Pons (tissue), 1 donor: ENCODE measurements at regions not wholly inside any gene's neighbourhood (a gene's known extent, or its start where the extent isn't known, plus 50 kb on each side); places are given as distances from the start of the nearest gene placed in this dataset.

Experiments used
- DNase-seq: peaks from one replicate; pipeline ENCODE4 v3.0.0-alpha.2; 2016; ENCODE audit warnings: low spot score

DNA sequence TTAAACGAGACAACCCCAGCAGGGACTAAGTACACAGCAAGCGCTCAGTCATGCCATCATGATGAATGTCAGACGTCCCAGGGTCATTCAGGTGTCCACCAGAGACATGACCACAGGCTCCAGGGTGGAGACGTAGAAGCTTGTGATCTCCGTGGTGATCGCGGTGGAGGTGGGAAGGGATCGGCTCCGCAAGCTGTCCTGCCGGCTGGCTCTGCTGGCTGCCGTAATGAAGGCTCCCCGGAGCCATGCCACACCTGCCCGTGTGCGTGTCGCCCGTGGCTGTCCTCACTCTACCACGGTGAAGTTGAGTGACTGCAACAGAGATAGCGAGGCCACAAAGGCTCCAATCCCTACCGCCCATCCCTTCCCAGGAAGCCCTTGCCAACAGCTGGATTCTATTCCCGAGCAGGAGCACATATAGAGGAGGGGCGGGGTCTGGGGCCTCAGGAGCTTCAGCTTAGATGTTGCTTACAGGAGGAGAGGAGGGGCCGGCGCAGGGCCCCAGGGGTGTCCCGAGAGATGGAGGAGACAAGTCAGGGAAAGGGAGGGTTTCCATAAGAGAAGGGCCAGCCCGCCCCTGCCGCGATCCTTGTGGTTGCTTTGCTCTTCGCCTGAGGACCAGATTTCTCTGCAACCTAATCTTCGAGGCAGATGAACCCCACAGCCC is 332.6 kb upstream of the SFSWAP start:
- DNase-seq = no peak

DNA sequence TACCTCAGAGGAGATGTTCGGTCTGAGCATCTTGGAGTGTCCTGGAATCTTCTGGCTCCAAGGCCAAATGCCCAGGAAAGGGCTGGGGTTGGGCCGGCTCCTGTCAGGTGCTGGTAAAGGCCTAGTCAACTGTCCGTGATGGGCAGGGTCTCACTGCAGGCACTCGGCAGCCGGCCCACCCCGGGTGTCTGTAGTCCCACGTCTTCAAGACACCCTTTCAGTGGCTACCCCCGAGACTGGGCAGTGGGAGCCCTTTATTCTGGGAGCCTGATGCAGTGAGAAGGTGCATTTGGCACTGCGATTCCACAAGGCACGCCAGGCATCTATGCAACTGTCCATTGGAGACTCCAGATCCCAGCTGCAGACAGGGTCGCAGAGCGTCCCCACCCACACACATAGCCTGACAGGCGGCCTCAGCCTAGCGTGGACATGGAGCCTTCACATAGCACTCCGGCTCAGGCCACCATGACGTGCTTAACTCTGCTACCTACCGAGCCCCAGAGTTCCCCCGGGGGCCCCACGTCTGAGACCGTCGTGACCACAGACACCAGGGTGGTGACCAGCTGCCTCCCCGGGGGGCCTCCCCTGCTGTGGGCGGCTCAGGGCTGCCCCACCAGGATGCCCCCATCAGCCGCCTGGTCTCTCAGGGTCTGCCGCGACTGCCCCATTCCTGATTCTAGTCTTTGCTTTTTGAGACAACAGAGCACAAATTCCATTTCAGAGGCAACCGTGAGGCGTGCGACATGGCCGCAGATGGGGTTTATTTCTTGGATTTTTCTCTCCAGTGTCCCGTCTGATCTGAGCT is 331.8 kb upstream of the SFSWAP start:
- DNase-seq = no peak

DNA sequence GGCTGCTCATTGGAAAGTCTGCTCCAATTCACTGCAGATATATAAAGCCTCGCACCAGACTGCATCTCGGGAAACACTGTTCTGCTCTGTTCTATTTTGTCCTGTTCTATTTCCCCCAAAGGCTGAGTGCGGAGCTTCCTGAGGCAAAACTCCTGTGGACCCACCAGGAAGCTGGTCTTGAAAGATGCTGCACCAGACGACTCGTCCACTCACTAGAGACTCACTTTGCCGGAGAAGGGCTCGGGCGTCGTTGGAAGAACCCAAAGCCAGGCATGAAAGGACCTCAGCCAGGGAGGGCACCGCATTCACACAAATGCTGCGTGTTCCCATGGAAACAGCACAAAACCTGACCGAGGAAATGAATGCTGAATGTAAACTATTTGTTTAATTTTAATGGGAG is 331.2 kb upstream of the SFSWAP start:
- DNase-seq = no peak

DNA sequence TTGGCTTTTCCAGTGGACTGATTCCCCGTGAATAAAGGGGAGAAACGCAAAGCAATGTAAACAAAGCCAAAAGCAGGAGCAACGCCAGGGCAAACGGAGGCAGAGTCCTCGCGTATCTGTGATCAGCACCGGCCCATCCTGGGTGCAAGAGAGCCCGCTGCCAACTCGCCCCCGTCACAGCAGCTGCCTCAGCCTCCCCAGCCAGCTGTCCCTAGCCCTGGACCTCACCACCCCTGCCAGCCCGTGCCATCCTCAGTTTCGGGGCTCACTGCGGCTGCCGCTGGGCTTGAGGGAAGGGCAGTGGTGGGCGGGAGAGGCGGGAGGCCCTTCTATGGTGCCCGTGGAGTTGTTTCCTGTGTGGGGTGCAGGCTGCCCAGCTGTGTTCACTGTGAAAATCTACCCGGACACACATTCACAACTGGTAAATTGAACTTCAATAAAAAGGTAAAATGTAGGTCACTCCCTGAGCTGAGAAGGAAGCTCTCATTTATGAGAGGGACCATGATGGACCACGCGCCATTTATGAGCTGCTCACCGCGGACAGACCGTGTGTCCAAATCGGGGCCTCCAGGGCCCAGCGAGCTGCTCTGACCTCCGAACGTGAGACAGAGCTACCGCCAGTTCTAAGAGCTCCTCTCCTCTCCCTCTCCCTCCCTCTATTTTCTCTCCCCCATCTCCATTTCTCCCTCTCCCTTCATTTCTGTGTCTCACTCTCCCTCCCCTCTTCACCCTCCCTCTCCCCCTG is 330.5 kb upstream of the SFSWAP start:
- DNase-seq = no peak

DNA sequence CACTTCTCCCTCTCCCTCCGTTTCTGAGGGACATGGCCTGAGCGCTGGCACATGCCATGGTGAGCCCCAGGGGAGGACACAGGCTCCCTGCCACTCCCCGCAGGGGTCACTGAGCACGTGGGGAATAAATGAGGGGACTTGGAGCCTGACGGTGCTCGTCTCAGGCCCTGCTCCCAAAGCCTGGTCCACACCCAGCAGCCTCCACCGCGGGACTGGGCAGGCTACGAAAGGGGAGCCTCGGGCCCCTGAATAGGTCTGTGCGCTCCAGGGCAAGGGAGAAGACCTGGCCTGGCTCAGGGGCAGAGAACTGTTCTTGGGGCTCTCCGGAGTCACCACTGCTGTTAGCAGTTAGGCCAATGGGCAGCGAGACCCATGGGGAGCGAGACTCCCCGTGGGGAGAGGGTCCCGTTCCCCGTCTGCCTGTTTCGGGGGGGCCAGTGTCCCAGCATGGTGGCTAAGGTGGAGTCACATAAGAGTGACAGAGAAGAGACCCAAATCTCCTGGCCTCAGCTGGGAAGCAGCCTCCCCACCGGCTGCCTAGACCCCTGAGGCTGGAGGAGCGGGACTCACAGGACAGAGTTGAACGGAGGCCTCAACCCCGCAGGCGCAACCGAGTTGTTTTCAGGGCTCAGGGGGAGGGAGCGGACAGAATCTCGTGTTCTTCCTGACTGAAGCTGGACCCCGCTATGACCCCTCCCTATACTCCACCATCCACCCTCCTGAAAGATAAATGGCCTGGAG is 329.8 kb upstream of the SFSWAP start:
- DNase-seq = no peak

DNA sequence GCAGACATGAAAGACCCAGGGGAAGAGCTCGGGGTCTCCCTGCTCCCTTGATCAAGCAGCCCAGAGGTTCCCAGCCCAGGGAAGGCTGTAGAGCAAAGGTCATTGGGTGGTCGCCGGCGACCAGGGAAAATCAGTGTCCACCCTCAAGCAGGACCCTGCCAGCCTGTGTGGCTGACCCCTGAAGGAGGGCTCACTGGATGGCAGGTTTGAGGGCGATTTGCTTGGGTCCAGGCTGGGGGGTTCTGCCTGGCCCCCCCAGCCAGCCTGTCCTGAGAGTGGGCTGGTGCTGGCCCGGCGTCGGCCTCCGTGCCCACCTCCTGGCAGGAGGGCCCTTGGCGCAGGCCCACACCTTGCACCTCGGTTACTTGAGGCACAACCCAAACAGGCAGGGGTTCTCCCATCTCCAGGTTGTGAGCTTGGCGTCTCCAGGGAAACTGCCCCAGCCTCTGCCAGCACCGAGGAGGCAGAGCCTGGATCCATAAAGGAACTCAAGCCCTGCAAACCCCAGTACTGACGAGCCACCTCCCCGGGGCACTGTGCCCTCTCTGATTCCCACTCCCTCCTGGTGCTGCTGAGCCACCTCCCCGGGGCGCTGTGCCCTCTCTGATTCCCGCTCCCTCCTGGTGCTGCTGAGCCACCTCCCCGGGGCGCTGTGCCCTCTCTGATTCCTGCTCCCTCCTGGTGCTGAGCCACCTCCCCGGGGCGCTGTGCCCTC is 329.0 kb upstream of the SFSWAP start:
- no peak for DNase-seq

DNA sequence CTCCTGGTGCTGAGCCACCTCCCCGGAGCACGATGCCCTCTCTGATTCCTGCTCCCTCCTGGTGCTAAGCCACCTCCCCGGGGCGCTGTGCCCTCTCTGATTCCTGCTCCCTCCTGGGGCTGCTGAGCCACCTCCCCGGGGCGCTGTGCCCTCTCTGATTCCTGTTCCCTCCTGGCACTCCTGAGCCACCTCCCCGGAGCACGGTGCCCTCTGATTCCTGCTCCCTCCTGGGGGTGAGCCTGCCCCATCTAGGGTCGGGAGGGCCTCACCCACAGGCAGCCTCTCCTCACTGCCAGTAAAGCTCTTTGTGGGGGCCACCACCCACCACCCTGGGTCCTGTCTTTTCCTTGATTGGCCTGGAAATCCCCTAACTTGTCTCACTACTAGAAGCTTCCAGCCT is 327.6 kb upstream of the SFSWAP start:
- no peak for DNase-seq

DNA sequence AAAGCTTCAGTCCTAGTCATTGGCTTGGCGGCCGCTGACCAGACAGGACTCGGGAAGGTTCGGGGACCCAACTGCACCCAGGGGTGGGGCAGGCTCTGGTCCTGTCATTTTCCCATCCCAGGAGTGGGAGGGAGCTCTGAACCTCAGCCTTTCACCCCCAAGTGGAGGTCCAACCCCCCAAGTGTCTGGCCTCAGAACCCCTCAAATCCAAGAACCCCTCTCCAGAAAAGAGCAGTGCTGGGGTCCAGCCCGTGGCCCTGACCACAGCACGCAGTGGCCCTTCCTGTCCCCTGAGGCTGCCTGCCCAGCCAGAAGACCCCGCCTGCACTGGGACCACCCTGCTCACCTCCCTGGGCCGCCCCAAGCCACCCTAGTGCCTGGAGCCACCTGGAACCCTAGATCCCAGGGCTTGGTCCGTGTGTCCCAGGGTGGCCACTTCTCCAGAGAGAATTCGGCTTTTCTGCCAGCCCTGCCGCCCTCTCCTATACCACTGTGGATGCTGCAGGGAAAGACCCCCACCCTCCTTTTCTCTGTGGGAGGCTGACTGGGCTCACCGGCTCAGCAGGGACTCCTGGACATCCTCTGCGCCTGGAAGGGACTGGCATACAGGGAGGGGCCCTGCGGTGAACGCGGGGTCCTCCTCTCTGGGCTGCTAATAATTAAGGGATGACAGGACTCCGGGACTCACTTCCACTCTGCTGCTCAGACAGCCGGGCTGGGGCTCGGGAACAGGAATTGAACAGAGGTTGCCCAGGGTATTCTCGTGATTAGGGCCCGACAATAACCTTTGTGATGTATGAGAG is 326.9 kb upstream of the SFSWAP start:
- no peak for DNase-seq

DNA sequence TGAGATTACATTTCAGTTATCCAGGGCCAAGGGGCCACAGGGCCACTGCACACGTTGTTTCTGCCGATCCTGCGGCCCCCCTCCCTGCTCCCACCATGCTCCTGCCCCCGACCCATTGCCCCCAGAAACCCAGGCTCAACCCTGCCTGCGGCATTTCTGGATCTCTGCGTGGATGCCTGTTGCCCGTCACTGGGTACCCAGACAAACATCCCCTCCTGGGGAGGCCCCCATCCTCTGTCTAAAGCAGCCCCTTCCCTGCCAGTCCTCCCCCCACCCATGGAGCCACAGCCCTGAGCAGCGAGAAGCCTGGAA is 326.4 kb upstream of the SFSWAP start:
- DNase-seq = no peak

DNA sequence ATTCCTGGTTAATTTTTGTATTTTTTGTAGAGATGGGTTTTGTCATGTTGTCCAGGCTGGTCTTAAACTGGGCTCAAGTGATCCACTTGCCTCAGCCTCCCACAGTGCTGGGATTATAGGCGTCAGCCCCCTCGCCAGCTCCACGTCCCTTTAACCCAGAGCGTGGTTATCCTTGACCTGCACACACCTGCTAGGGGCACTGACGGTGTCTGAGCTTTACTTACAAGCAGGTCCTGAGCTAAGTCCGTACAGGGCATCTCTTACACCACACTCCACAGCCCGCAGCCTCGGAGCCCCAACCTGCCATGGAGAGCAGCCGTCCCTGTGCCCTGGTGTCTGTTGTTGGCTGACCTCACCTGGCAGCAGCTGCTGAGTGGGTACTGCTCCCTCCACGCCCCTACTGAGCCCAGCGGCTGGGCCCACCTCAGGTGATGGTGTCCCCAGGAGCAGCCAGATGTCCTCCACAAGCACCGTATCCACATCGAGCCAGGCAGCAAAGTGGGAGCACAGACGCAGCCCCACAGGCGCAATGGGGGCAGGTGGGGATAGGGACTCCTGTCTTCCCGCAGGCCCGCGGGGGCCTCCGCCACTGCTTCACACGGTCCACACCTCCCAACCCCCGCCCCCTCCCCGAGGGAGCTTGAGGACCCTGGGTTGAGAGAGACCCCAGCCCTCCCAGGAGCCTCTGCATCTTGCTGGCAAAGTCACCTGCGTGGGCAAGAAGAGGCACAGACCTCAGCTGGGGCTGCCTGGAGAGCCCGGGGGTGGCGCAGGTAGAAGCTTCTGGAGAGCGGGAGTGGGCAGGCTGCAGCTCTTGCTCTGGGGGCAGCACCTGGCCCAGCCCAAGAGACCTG is 325.4 kb upstream of the SFSWAP start:
- no peak for DNase-seq

DNA sequence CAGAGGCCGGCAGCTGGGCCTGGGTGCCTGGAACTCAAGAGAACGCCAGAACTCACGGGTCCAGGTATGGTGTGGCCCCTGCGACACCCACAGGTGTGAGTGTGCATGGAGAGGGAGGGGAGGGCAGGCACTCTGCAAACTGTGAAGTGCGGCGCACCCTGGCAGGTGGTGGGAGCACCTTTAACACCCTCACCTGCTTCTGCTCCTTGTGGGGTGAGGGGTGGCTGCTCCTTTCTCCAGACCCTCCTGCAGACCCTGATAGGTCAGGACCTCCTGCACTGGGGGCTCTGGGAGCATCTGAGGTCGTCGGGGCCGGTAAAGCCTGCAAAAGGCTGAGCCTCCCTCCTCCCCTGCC is 324.7 kb upstream of the SFSWAP start:
- no peak for DNase-seq

DNA sequence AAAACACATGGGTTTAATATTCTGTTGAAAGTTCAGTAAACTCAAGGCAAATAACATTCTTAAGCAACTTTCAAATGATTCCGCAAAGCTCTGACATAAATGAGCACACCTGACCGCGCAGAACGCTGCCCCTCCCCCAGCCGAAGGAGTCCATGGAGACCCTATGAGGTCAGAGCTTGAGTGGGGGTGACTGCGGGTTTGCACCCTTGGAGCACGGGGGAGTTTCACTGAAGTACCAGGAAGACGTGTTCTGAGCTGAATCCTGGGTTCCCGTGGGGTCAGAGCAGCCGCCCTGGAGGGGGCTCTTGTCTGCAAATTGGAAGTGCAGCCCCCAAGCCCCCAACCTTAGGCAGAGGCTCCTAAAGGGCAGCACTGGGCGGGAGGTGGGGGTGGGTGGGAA is 324.1 kb upstream of the SFSWAP start:
- no peak for DNase-seq

DNA sequence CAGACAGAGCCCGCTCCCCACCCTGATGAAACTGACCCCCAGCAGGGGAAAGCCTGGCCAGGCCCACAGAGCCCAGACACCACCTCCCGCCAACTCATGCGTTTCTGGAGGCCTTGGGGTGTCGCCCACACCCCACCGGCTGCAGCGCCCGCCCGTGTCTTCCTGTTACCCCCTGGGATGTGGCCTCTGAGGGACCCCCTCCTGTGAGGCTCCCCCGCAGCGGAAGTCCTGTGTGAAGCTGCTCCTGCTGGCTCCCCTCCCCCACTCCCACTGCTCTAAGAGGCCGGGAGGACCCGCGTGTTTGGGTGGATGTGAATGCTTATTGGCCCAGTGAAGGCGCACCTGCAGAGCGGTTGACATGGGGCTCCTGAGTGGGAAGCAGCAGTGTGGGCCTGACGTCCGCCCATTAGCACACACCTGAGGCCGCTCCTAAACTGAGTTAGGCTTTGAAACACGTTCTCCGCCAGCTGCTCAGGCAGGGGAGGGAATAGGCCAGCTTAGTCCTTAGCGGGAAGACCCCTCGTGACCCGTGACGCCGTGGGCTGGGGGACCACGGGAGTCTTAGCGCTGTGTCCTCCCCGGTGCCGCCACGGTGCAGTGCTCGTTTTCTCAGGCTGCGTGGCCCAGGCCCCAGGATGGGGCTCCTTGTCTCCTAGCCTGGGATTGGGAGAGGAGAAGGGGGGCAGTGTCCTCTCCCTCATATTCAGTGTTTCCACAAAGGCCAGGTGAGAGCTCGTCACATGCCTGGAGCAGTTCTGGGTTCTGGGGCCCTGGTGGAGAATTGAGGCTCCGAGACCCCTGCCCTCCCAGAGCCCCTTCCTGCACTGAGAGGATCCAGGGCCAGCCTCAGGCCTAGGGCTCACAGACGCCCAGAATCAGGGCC is 323.4 kb upstream of the SFSWAP start:
- no peak for DNase-seq

DNA sequence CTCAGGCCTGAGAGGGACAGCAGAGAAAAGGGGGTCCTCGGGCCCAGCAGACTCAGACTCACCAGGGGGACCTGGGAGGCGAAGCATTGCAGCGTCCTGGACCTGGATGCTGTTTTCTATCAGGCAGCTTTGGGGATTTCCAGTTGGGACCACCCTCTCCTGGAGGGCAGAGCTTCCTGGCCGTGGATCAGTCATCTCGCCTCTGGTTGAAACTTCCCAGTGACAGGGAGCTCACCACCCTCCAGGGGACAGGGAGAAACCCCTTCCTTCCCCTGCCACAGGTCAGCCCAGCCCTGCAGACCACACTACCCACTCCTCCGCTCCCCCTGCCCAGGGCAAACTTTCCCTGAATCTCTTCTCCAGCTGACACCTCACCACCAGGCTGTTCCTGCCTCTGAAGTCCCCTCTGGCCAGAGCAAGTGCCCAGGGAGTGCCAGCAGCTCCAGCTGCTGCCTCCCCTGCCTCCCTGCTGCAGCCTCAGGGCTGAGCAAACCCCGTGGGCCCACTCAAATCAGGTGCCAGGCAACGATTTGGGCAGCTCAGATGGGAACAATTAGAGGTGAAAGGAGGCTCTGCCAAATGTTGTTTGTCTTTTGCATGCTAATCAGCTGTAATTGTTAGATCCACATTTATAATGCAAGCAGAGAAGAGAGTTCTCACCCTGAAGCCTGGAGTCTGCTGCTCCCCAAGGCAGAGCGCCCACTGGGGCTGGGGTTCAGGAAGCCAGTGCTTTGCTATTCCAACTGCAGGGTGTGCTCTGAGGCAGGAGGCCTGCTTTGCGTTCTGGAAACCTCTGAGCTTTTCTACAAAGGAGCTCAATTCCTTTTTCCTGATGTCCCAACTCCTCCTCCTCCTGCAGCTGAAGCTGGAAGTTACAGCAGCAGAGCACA is 322.5 kb upstream of the SFSWAP start:
- peak; percentile 37 for DNase-seq

DNA sequence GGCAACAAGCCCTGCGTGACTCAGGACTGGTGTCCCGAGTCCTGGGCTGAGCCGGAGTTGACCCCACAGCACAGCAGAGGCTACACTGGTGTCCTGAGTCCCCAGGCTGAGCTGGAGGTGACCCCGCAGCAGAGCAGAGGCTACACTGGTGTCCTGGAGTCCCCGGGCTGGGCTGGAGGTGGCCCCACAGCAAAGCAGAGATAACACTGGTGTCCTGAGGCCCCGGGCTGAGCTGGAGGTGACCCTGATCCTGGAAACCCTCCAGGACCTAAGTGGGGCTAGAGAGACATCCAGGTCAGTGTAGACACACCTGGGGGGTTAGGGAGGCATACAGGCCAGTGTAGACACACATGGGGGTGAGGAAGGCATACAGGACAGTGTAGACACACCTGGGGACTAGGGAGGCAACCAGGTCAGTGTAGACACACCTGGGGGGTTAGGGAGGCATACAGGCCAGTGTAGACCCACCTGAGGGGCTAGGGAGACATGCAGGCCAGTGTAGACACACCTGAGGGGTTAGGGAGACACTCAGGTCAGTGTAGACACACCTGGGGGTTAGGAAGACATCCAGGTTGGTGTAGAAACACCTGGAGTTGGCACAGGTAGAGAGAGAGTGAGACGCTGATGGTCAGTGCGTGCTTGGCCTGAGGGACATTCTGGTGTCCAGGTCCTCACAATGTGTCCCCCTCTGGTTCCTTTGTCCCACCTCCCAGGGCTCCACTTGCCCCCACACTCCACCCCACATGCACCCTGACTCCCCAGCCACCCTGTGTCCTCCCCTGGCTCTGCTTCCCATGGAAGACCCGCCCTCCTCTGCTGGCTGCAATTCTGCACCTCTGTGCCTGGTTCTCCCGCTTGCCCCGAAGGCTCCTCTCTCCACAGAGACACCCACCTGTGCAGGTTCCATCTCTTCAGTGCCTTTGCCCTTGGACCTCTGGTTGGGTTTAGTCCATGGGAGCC is 321.6 kb upstream of the SFSWAP start:
- no peak for DNase-seq

DNA sequence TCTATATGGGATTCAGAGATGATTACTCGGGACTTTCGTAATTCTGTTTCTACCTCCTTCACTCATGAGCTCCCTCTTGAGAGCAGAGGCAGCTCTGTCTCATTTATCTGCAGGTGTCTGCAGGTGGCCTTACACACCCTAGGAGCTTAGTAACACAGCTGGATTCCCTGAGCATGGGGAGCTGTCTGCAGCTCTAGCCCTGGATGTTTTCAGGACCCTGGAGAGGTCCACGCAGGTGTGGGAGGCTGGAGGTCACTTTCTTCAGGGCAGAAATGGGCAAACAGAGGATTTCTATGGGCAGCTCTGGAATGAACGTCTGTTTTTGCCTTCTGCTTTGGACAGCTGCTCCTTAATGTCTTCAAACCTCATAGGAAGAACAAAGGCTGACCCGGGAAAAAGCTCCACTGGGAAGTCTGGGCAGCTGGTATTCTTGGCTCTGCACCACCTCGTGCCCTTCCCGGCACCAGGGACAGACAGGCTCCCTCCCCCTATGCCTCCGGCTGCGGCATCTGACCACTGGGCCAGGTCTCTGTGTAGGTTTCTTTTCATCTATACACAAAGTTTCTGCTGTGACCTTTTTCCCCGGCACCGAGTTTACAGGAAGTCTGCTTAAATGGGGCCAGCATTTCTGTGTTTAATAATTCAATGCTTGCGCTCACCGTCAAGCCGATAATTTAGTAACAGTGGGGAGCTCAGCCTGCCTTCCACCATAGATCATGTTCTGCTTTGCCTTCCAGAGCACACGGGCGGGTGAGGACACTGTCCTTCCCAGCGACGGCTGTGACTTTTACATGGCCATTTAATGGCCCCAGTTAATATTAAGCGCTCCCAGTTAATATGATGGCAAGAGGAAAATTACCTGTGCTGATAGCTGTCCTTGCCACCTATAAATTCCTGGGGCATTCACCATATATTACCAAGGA is 320.2 kb upstream of the SFSWAP start:
- peak; percentile 11 for DNase-seq
